GM13977 (cell line): ENCODE measurements at regions not wholly inside any gene's neighbourhood (a gene's known extent, or its start where the extent isn't known, plus 50 kb on each side); places are given as distances from the start of the nearest gene placed in this dataset.
"Not testable (repeated sequence)": the region's sequence is repeated elsewhere in the genome, so short reads cannot be mapped to it uniquely, and the experiment has no call there.

Source experiments
- DNase-seq: peaks from one replicate; pipeline ENCODE4 v3.0.0; 2012; ENCODE audit warnings: low spot score
- CTCF ChIP-seq: IDR thresholded peaks from 2 replicates; pipeline ENCODE4 v1.5.1; 2012; ENCODE audit warnings: mild to moderate bottlenecking, control low read depth; ENCODE audit not compliant: insufficient read depth; ENCODE audit errors: extremely low read depth, missing control alignments
- in situ Hi-C: fragments of 300-500 bp; cut with MboI; formaldehyde crosslinking; loops from one replicate; pipeline ENCODE4 v1.12.0; 2022; ENCODE audit warnings: low sequenced_read_pairs, low pct_unique_long_range_greater_than_20kb, mixed read lengths, inconsistent platforms; ENCODE audit not compliant: unreplicated experiment

- in situ Hi-C loops, result no loop called here
- TF ChIP-seq CTCF, result no peak
- DNase-seq, result no peak
Measured at GRCh38 chr1:115507901-115508300, 133.9 kb upstream of the VANGL1 start.

- no peak for DNase-seq
- in situ Hi-C loops, result no loop called here
- no peak for TF ChIP-seq CTCF
Measured at GRCh38 chr1:115506924-115507589, 134.7 kb upstream of the VANGL1 start.

- TF ChIP-seq CTCF, result no peak
- in situ Hi-C loops, result no loop called here
- no peak for DNase-seq
Measured at GRCh38 chr1:115506518-115506917, 135.3 kb upstream of the VANGL1 start.

GRCh38 chr1:115505148-115505571, 136.6 kb upstream of the VANGL1 start:
- no peak for TF ChIP-seq CTCF
- no peak for DNase-seq
- in situ Hi-C loops, result no loop called here

- DNase-seq, in situ Hi-C loops: not testable (repeated sequence)
Measured at GRCh38 chr1:115502183-115502582, 139.6 kb upstream of the VANGL1 start.

GRCh38 chr1:115501476-115501875, 140.3 kb upstream of the VANGL1 start:
- TF ChIP-seq CTCF, result no peak
- DNase-seq, result no peak
- in situ Hi-C loops, result no loop called here

- no peak for DNase-seq
- in situ Hi-C loops, result no loop called here
- no peak for TF ChIP-seq CTCF
Measured at GRCh38 chr1:115499253-115499652, 142.5 kb upstream of the VANGL1 start.
